ENCODE measurements at regions not wholly inside any gene's neighbourhood (a gene's known extent, or its start where the extent isn't known, plus 50 kb on each side); places are given as distances from the start of the nearest gene placed in this dataset.

DNA sequence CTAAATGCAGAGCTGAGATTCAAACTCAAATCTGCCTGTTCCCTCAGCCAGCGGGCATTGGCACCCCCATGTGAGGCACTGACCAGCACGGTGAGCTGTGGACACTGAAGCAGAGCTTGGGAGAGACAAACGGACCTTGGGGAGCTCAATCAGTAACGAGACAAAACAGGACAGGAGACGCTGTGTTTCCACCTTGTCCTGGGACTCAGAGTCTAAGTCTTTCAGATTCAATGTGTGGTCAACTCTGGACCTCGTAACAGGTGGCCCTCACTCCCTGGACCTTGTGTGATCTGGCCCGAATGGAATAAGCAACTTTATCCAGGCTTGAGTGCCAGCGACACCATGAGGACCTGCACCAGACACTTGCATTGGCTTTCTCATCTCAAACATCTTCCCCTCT lies 232.5 kb downstream of the UACA start:
- H3K27ac ChIP-seq = no peak overlapping the region
- no peak overlapping the region for H3K4me3 ChIP-seq
- TF ChIP-seq, protein P1, sequence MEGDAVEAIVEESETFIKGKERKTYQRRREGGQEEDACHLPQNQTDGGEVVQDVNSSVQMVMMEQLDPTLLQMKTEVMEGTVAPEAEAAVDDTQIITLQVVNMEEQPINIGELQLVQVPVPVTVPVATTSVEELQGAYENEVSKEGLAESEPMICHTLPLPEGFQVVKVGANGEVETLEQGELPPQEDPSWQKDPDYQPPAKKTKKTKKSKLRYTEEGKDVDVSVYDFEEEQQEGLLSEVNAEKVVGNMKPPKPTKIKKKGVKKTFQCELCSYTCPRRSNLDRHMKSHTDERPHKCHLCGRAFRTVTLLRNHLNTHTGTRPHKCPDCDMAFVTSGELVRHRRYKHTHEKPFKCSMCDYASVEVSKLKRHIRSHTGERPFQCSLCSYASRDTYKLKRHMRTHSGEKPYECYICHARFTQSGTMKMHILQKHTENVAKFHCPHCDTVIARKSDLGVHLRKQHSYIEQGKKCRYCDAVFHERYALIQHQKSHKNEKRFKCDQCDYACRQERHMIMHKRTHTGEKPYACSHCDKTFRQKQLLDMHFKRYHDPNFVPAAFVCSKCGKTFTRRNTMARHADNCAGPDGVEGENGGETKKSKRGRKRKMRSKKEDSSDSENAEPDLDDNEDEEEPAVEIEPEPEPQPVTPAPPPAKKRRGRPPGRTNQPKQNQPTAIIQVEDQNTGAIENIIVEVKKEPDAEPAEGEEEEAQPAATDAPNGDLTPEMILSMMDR (IDR thresholded peaks at IDR 0.05) = no peak
- DNase-seq (ENCODE audit: low spot score) = peak; percentile 68

DNA sequence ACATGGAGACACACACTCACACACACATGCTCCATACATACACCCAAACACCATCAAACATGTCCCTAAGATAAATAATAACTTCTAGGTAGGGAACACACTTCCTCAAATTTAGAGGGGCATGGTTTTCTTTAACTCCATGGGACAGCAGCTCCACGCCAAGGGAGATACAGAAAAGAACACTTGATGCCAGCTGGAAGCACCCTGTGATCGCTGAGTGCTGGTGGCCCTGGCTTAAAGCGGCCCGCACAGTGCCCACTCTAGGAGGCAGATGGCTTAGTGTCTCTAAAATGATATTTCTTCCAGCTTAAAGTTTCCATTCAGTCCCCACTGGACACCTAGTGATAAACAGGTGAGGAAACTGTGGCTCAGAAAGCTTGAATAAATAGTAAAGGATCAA lies 232.9 kb downstream of the UACA start:
- H3K27ac ChIP-seq = no peak overlapping the region
- H3K4me3 ChIP-seq = no peak overlapping the region
- no peak for DNase-seq (ENCODE audit: low spot score)
- TF ChIP-seq, protein P1 (IDR thresholded peaks at IDR 0.05) = no peak

DNA sequence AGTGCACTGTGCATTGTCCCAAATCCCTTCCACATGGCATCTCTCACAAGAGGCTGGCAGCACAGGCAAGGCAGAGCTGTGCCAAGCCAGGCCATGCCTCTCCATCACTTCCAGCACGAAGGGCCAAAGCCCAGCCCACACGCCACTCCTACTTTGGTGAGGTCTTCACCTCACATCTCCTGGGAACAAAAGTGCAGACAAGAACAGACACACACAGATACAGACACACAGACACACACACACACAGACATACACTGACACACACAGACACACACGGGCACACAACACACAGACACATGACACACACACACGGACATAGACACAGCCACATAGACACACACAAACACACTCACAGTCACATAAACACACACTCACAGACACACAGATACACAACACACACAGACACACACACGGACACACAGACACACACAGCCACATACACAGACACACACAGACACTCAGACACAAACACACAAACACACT lies 233.3 kb downstream of the UACA start:
- no peak overlapping the region for H3K4me3 ChIP-seq
- TF ChIP-seq, protein P1 (IDR thresholded peaks at IDR 0.05) = no peak
- peak; percentile 60 for DNase-seq (ENCODE audit: low spot score)
- no peak overlapping the region for H3K27ac ChIP-seq

DNA sequence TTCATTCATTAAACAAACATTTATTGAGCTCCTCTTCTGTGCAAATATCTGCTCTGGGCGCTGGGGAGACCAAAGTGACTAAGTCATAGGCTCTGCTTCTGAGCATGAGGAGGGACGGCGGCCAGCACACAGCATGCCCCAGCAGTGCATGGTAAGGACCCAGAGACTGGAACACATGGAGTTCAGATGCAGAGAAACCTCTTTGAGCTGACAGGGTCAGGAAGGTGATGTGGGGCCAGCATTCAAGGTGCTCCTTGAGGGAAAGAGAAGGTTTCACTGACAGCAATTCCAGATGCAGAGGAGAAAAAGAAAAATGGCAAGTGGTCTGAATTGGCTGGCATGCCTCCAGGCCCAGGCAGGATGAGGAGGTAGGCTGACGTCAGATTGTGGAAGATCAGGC lies 234.5 kb downstream of the UACA start:
- DNase-seq (ENCODE audit: low spot score) = peak; percentile 26
- Histone ChIP-seq H3K4me3 (no peak overlapping the region), H3K27ac (no peak overlapping the region)
- TF ChIP-seq, protein P1 (IDR thresholded peaks at IDR 0.05) = no peak

DNA sequence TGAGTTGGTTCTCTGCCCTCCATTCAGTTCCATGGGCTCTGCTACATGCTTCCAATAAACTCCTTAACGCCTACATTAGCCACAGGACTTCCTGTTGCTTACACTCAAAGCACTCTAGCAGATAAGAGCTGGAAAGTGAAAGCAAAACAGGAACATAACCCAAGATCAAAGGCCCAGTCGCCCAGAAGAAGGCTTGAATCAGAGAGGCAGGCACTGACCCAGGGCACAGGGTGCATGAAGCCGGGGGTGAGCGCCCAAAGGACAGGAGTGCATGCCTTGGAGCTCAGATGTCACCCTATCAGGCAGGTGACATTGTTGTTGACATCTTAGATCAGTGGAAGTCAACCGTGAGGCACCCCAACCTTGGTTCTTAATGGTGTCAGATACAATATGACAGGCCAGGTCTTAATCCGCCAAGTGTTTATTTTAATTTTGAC lies 235.1 kb downstream of the UACA start:
- Histone ChIP-seq H3K4me3 (no peak overlapping the region), H3K27ac (no peak overlapping the region)
- TF ChIP-seq, protein P1 (IDR thresholded peaks at IDR 0.05) = no peak
- peak; percentile 59 for DNase-seq (ENCODE audit: low spot score)

DNA sequence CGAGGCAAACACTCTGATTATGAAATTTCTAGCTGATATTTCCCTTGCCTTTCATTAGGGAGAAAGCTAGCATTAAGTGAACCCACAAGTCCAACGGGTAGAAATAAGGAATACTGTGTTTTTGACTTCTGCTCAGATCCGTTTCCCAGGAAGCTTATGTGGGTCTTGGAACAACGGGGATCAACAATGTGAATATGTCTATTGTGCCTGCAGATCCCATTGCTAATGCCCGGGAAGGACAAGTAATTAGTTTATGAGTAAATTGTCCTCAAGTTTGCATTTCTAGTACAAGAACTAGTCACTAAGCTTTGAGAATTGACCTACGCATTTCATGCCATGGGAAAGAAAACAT lies 236.4 kb downstream of the UACA start:
- TF ChIP-seq, protein P1 (IDR thresholded peaks at IDR 0.05) = no peak
- Histone ChIP-seq H3K4me3 (peak overlapping the region; percentile 17), H3K27ac (no peak overlapping the region)
- DNase-seq (ENCODE audit: low spot score) = no peak

DNA sequence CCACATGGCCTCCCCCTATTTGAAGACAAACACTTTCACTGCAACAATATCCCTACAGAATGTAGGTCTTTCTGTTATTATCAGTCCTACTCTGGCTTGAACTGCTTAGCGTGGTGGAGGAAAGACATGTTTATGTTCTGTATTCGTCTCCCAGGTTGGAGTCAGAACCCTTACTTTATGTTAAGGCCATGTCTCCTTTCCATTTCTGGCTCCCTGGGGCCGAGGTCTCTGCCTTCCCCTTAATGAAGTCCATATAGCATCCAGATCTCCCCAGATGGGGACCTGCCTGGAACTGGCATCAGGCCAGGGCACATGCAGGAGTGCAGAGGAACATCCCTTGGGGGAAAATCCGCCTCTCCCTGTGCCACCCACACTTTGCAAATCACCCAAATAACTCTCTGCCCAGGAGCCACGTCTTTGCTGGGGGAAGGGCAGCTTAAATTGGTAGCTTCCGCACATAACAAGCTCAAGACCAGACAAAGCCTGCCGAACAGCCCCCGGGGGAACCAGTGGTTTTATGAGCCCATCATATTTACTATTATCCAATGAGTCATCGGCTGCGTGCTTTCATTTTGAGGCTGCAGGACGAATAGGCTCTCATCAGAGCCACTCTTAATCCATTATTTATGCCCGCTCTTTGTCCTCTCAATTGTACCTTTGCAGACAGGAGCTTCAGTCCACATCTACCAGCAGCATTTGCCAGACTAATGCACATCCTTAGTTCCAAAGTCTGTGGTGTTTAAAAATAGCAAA lies 237.0 kb downstream of the UACA start:
- TF ChIP-seq, protein P1 (IDR thresholded peaks at IDR 0.05) = no peak
- DNase-seq (ENCODE audit: low spot score) = peak; percentile 47
- Histone ChIP-seq H3K27ac (no peak overlapping the region), H3K4me3 (peak overlapping the region; percentile 17)

Data from coronary artery (tissue), 2 donors.